OCI-LY1 (cell line): ENCODE measurements at regions not wholly inside any gene's neighbourhood (a gene's known extent, or its start where the extent isn't known, plus 50 kb on each side); places are given as distances from the start of the nearest gene placed in this dataset.

ENCODE experiments used
- H2AFZ ChIP-seq: fragments of 200-600 bp; sonication (generic), shearing (Covaris generic); 2 replicates; pipeline ENCODE4 v1.6.0; 2014; ENCODE audit warnings: antibody characterized with exemption, mild to moderate bottlenecking, low read length
- H3F3A ChIP-seq: fragments of 200-600 bp; sonication (generic), shearing (Covaris generic); 2 replicates; pipeline ENCODE4 v1.6.0; 2014; ENCODE audit warnings: mild to moderate bottlenecking, antibody characterized with exemption, low read length, moderate library complexity; ENCODE audit not compliant: insufficient read depth
- H3K27ac ChIP-seq: fragments of 200-600 bp; sonication (generic); 2 replicates; pipeline ENCODE4 v1.5.1; 2014; ENCODE audit warnings: low read length, mixed run types, mild to moderate bottlenecking, low read depth; ENCODE audit not compliant: poor library complexity, severe bottlenecking
- H3K27me3 ChIP-seq: fragments of 200-600 bp; sonication (generic); 2 replicates; pipeline ENCODE4 v1.6.0; 2014; ENCODE audit warnings: antibody characterized with exemption, mild to moderate bottlenecking, low read length, moderate library complexity; ENCODE audit not compliant: insufficient read depth
- H3K36me3 ChIP-seq: fragments of 200-600 bp; sonication (generic); 2 replicates; pipeline ENCODE4 v1.6.1; 2014; ENCODE audit warnings: mild to moderate bottlenecking, antibody characterized with exemption, low read length, moderate library complexity, mixed read lengths; ENCODE audit not compliant: insufficient read depth
- H3K4me1 ChIP-seq: fragments of 200-600 bp; sonication (generic); 2 replicates; pipeline ENCODE4 v1.5.1; 2014; ENCODE audit warnings: mild to moderate bottlenecking, low read length, moderate library complexity; ENCODE audit not compliant: insufficient read depth, severe bottlenecking
- H3K4me2 ChIP-seq: fragments of 200-600 bp; sonication (generic), shearing (Covaris generic); 2 replicates; pipeline ENCODE4 v1.6.1; 2014; ENCODE audit warnings: low read length
- H3K4me3 ChIP-seq: fragments of 200-600 bp; sonication (generic); 2 replicates; pipeline ENCODE4 v1.5.1; 2014; ENCODE audit warnings: low read length, low read depth, mild to moderate bottlenecking, mixed read lengths; ENCODE audit not compliant: poor library complexity, severe bottlenecking
- H3K79me2 ChIP-seq: fragments of 200-600 bp; shearing (Covaris generic); 2 replicates; pipeline ENCODE4 v1.6.1; 2016; ENCODE audit warnings: mixed run types, low read length, mixed read lengths; ENCODE audit not compliant: insufficient read depth
- H3K9ac ChIP-seq: fragments of 200-600 bp; sonication (generic), shearing (Covaris generic); 2 replicates; pipeline ENCODE4 v1.6.1; 2014; ENCODE audit warnings: mild to moderate bottlenecking, low read length, mixed read lengths
- H3K9me2 ChIP-seq: fragments of 200-600 bp; sonication (generic), shearing (Covaris generic); 2 replicates; pipeline ENCODE4 v1.6.1; 2014; ENCODE audit warnings: low read depth, mild to moderate bottlenecking, low read length, mixed read lengths
- H3K9me3 ChIP-seq: fragments of 200-600 bp; shearing (Covaris generic); 2 replicates; pipeline ENCODE4 v1.6.1; 2014; ENCODE audit warnings: low read length, mixed read lengths
- H4K20me1 ChIP-seq: fragments of 200-600 bp; sonication (generic), shearing (Covaris generic); 2 replicates; pipeline ENCODE4 v1.6.0; 2016; ENCODE audit warnings: mild to moderate bottlenecking, low read length; ENCODE audit not compliant: insufficient read depth
- CTCF ChIP-seq: fragments of 200-600 bp; sonication (generic), shearing (Covaris generic); IDR thresholded peaks from 2 replicates; pipeline ENCODE4 v1.5.1; 2017; ENCODE audit warnings: mild to moderate bottlenecking, antibody characterized with exemption, low read length, moderate library complexity, mixed read lengths
- EZH2 ChIP-seq: fragments of 200-600 bp; sonication (generic), shearing (Covaris generic); IDR thresholded peaks from 2 replicates; pipeline ENCODE4 v1.8.0; 2017; ENCODE audit warnings: borderline replicate concordance, mixed run types, mild to moderate bottlenecking, antibody characterized with exemption, low read length, moderate library complexity, mixed read lengths

- no peak for TF ChIP-seq EZH2
- TF ChIP-seq CTCF: no peak
- Histone ChIP-seq H3K27me3 (no peaks in the 10 kb centered on the region), H3F3A (no peaks in the 10 kb centered on the region), H3K36me3 (no peaks in the 10 kb centered on the region), H3K9me3 (no peaks in the 10 kb centered on the region), H4K20me1 (no peaks in the 10 kb centered on the region), H2AFZ (no peak overlapping the region), H3K4me2 (no peak overlapping the region), H3K4me1 (no peaks in the 10 kb centered on the region), H3K79me2 (no peaks in the 10 kb centered on the region), H3K27ac (no peak overlapping the region), H3K4me3 (no peak overlapping the region), H3K9me2 (no peaks in the 10 kb centered on the region), H3K9ac (no peak overlapping the region)
These were observed 1299.0 kb downstream of the CDH11 start for GRCh38 chr16:63822818-63823217.

GRCh38 chr16:63816276-63816675 lies 1305.6 kb downstream of the CDH11 start:
- no peaks in the 10 kb centered on the region for H3K9me2 ChIP-seq
- H2AFZ ChIP-seq: no peak overlapping the region
- no peaks in the 10 kb centered on the region for H3F3A ChIP-seq
- H3K79me2 ChIP-seq: no peaks in the 10 kb centered on the region
- TF ChIP-seq CTCF (no peak), EZH2 (no peak)
- H3K27ac ChIP-seq: no peak overlapping the region
- no peaks in the 10 kb centered on the region for H3K9me3 ChIP-seq
- no peaks in the 10 kb centered on the region for H3K4me1 ChIP-seq
- H3K4me3 ChIP-seq: no peak overlapping the region
- H3K27me3 ChIP-seq: no peaks in the 10 kb centered on the region
- no peaks in the 10 kb centered on the region for H4K20me1 ChIP-seq
- no peak overlapping the region for H3K4me2 ChIP-seq
- no peaks in the 10 kb centered on the region for H3K36me3 ChIP-seq
- no peak overlapping the region for H3K9ac ChIP-seq

DNA sequence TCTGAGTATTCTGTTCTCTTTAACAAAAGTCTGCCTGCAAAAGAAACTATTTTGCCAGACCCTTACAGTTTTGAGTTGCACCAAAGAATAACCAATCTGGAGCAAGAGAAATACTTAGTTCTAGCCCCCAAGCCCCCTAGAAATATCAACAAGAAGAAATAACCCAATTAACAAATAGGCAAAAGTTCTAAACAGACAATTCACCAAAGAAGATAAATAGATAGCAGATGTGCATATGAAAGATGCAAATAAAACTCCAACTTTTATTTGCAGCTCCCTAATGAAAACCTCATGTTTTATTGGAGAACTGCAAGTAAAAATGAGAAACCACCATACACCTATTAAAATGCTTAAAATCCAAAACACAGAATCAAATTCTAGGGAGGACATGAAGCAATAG lies 1308.0 kb downstream of the CDH11 start:
- no peaks in the 10 kb centered on the region for H3K27me3 ChIP-seq
- H3K4me1 ChIP-seq: peaks cover 6% of the 10 kb centered on the region
- no peaks in the 10 kb centered on the region for H3K9me2 ChIP-seq
- no peaks in the 10 kb centered on the region for H3K79me2 ChIP-seq
- no peak overlapping the region for H3K4me3 ChIP-seq
- H3K4me2 ChIP-seq: no peak overlapping the region
- no peak overlapping the region for H2AFZ ChIP-seq
- H3F3A ChIP-seq: no peaks in the 10 kb centered on the region
- no peaks in the 10 kb centered on the region for H3K36me3 ChIP-seq
- no peaks in the 10 kb centered on the region for H4K20me1 ChIP-seq
- TF ChIP-seq EZH2 (no peak), CTCF (no peak)
- H3K9ac ChIP-seq: no peak overlapping the region
- H3K9me3 ChIP-seq: no peaks in the 10 kb centered on the region
- H3K27ac ChIP-seq: no peak overlapping the region
